ENCODE measurements at regions not wholly inside any gene's neighbourhood (a gene's known extent, or its start where the extent isn't known, plus 50 kb on each side); places are given as distances from the start of the nearest gene placed in this dataset.
A peak's percentile ranks its signal among the peaks of the same experiment; 100 is the strongest.

DNA sequence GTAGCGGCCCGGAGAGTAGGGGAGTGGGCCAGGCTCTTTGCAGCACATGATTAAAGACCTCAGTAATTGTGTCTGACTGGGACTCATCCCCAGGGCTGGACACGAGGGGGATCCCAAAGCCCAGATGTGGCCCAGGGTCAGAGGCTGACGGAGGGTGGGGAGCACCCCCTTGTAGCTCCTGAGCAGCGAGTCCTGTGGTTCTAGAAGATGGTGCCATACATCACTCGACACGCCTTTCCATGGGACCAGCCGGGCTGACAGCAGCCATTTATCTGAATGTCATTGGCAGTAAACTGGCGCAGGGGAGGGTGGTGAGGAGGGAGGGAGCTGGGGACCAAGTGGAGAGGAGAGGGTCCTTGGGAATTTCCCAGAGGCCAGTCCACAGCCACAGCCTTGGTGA is 65.1 kb upstream of the FAM222A start:
- DNase-seq = no peak
- 35% methylated on average over 9 of the region's 9 CpGs for WGBS (ENCODE audit: insufficient coverage)
- H3K36me3 ChIP-seq (ENCODE audit: control insufficient read depth, insufficient read depth, low read length) = no peaks in the 10 kb centered on the region
- peaks cover 3% of the 10 kb centered on the region for H3K4me1 ChIP-seq (ENCODE audit: control insufficient read depth, insufficient read depth, low read length)
- no peak overlapping the region for H3K4me3 ChIP-seq (ENCODE audit: low read length)
- H3K27ac ChIP-seq (ENCODE audit: low read length) = no peak overlapping the region
- H3K27me3 ChIP-seq (ENCODE audit: control insufficient read depth, insufficient read depth, low read length) = peaks cover 22% of the 10 kb centered on the region
- H3K9me3 ChIP-seq (replicated peaks; ENCODE audit: control insufficient read depth, low read depth, low read length) = no peaks in the 10 kb centered on the region

GRCh38 chr12:109650808-109651207 is 62.8 kb upstream of the FAM222A start:
- Histone ChIP-seq H3K27me3 (ENCODE audit: control insufficient read depth, insufficient read depth, low read length) (peaks cover 16% of the 10 kb centered on the region), H3K4me1 (ENCODE audit: control insufficient read depth, insufficient read depth, low read length) (peaks cover 15% of the 10 kb centered on the region), H3K27ac (ENCODE audit: low read length) (no peak overlapping the region), H3K36me3 (ENCODE audit: control insufficient read depth, insufficient read depth, low read length) (no peaks in the 10 kb centered on the region), H3K4me3 (ENCODE audit: low read length) (no peak overlapping the region), H3K9me3 (replicated peaks; ENCODE audit: control insufficient read depth, low read depth, low read length) (no peaks in the 10 kb centered on the region)
- 58% methylated on average over 4 of the region's 4 CpGs for WGBS (ENCODE audit: insufficient coverage)
- no peak for DNase-seq

DNA sequence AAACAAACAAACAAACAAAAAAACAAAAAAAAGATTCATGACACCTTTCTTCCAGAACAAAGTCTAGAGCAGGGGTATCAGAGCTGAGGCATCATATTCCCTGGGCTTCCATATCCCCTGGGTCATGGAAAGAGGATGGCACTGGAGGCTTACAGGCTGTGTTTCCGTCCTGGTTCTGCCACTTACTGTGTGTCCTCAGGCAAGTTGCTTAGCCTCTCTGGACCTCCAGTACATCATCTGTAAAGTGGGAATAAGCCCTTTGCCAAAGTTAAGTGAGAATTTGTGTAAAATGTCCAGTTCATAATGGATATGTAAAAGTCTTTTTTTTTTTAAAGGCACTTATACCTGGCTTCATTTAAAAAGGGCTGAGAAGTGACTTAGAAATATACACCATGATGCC is 62.0 kb upstream of the FAM222A start:
- DNase-seq = no peak
- Histone ChIP-seq H3K4me1 (ENCODE audit: control insufficient read depth, insufficient read depth, low read length) (peaks cover 15% of the 10 kb centered on the region), H3K4me3 (ENCODE audit: low read length) (no peak overlapping the region), H3K27ac (ENCODE audit: low read length) (no peak overlapping the region), H3K36me3 (ENCODE audit: control insufficient read depth, insufficient read depth, low read length) (no peaks in the 10 kb centered on the region), H3K27me3 (ENCODE audit: control insufficient read depth, insufficient read depth, low read length) (peaks cover 18% of the 10 kb centered on the region), H3K9me3 (replicated peaks; ENCODE audit: control insufficient read depth, low read depth, low read length) (no peaks in the 10 kb centered on the region)
- WGBS (ENCODE audit: insufficient coverage) = 67% methylated on average over 1 of the region's 1 CpG

DNA sequence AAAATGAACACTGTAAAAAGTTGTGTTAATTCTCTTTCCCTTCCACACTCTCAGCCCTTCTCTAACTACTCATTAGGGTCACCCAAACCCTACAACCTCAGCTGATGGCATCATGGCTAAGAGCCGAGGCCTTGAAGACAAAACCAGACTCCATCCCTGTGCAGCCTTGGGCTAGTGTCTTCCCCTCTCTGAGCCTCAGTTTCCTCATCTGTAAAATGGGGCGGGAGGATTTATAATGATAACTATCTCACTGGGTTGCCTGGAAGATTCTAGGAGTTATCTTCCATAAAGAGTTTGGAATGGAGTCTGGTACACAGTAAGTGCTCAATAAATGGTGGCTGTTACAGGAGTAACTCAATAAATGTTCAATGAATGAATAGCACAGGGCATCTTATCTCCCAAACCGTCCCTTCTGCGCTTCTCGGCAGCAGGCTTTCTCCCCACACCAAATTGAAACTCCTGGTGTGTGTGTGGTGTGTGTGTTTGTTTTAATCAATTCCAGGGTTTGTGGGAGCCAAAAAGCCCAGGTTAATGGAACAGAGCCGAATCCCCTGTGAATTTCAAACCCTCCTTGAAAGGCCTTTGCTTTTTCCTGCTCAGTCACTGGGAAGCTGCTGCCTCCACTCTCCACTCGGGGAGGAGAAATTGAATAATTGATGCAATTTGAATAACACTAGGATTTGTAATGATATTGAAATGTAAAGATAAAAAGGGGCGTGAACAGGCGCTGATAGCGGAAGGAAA is 61.2 kb upstream of the FAM222A start:
- WGBS (ENCODE audit: insufficient coverage) = 75% methylated on average over 3 of the region's 10 CpGs

DNA sequence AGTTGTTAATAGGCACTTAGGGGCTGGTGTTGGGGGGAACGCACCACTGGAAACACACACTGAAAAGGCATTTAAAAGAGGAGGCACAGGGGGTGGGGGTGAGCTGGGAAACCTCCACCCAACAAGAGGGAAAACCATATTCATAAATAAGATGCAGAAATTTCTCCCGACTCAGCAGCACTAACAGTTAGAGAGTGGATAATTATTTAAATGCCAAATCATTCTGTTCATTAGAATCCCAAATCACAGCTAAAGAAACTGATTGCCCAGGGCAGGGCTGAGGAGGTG is 60.7 kb upstream of the FAM222A start:
- Histone ChIP-seq H3K9me3 (replicated peaks; ENCODE audit: control insufficient read depth, low read depth, low read length) (no peaks in the 10 kb centered on the region), H3K4me3 (ENCODE audit: low read length) (no peak overlapping the region), H3K27ac (ENCODE audit: low read length) (no peak overlapping the region), H3K27me3 (ENCODE audit: control insufficient read depth, insufficient read depth, low read length) (peaks cover 18% of the 10 kb centered on the region), H3K36me3 (ENCODE audit: control insufficient read depth, insufficient read depth, low read length) (no peaks in the 10 kb centered on the region), H3K4me1 (ENCODE audit: control insufficient read depth, insufficient read depth, low read length) (peaks cover 15% of the 10 kb centered on the region)
- no peak for DNase-seq
- WGBS (ENCODE audit: insufficient coverage) = no CpG with 5 or more reads among the region's 2 CpGs

More for the DNA sequence above, 61.2 kb upstream of the FAM222A start:
- no peak overlapping the region for H3K4me3 ChIP-seq (ENCODE audit: low read length)
- peaks cover 15% of the 10 kb centered on the region for H3K4me1 ChIP-seq (ENCODE audit: control insufficient read depth, insufficient read depth, low read length)
- no peak for DNase-seq
- H3K9me3 ChIP-seq (replicated peaks; ENCODE audit: control insufficient read depth, low read depth, low read length) = no peaks in the 10 kb centered on the region
- peaks cover 18% of the 10 kb centered on the region for H3K27me3 ChIP-seq (ENCODE audit: control insufficient read depth, insufficient read depth, low read length)
- no peaks in the 10 kb centered on the region for H3K36me3 ChIP-seq (ENCODE audit: control insufficient read depth, insufficient read depth, low read length)
- H3K27ac ChIP-seq (ENCODE audit: low read length) = no peak overlapping the region

GRCh38 chr12:109653890-109654289 is 59.7 kb upstream of the FAM222A start:
- Histone ChIP-seq H3K36me3 (ENCODE audit: control insufficient read depth, insufficient read depth, low read length) (no peaks in the 10 kb centered on the region), H3K27ac (ENCODE audit: low read length) (peak overlapping the region; percentile 51), H3K4me3 (ENCODE audit: low read length) (no peak overlapping the region), H3K4me1 (ENCODE audit: control insufficient read depth, insufficient read depth, low read length) (peaks cover 15% of the 10 kb centered on the region), H3K27me3 (ENCODE audit: control insufficient read depth, insufficient read depth, low read length) (peaks cover 15% of the 10 kb centered on the region), H3K9me3 (replicated peaks; ENCODE audit: control insufficient read depth, low read depth, low read length) (no peaks in the 10 kb centered on the region)
- WGBS (ENCODE audit: insufficient coverage) = 80% methylated on average over 1 of the region's 7 CpGs
- DNase-seq = peak; percentile 30

DNA sequence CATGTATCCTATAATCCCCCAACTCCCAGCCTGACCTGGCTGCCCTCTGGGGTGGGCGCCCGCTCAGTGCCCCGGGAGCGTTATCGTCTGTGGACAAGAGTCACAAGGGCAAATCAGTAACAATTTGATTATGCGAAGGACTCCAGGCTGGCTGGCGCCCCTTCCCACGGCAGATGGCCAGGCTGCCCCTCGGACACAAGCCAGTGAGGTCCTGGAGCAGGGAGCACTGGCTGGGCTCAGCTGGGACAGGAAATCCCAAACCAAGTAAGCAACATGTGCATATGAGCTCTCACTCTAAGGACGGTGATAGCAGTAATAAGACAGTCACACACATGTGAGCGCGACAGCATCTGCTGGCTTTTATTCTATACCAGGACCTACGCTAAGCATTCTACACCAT is 59.3 kb upstream of the FAM222A start:
- DNase-seq = peak; percentile 32
- H3K27ac ChIP-seq (ENCODE audit: low read length) = peak overlapping the region; percentile 51
- H3K4me1 ChIP-seq (ENCODE audit: control insufficient read depth, insufficient read depth, low read length) = peaks cover 15% of the 10 kb centered on the region
- no peaks in the 10 kb centered on the region for H3K36me3 ChIP-seq (ENCODE audit: control insufficient read depth, insufficient read depth, low read length)
- 42% methylated on average over 13 of the region's 13 CpGs for WGBS (ENCODE audit: insufficient coverage)
- H3K9me3 ChIP-seq (replicated peaks; ENCODE audit: control insufficient read depth, low read depth, low read length) = no peaks in the 10 kb centered on the region
- H3K27me3 ChIP-seq (ENCODE audit: control insufficient read depth, insufficient read depth, low read length) = peaks cover 13% of the 10 kb centered on the region
- H3K4me3 ChIP-seq (ENCODE audit: low read length) = no peak overlapping the region

- Histone ChIP-seq H3K36me3 (ENCODE audit: control insufficient read depth, insufficient read depth, low read length) (no peaks in the 10 kb centered on the region), H3K4me1 (ENCODE audit: control insufficient read depth, insufficient read depth, low read length) (peaks cover 15% of the 10 kb centered on the region), H3K27ac (ENCODE audit: low read length) (no peak overlapping the region), H3K4me3 (ENCODE audit: low read length) (no peak overlapping the region), H3K27me3 (ENCODE audit: control insufficient read depth, insufficient read depth, low read length) (peaks cover 11% of the 10 kb centered on the region), H3K9me3 (replicated peaks; ENCODE audit: control insufficient read depth, low read depth, low read length) (no peaks in the 10 kb centered on the region)
- no peak for DNase-seq
- WGBS (ENCODE audit: insufficient coverage) = 86% methylated on average over 2 of the region's 2 CpGs
These were observed 58.0 kb upstream of the FAM222A start for GRCh38 chr12:109655578-109655977.

GRCh38 chr12:109656743-109657142 is 56.9 kb upstream of the FAM222A start:
- no peaks in the 10 kb centered on the region for H3K36me3 ChIP-seq (ENCODE audit: control insufficient read depth, insufficient read depth, low read length)
- peaks cover 15% of the 10 kb centered on the region for H3K4me1 ChIP-seq (ENCODE audit: control insufficient read depth, insufficient read depth, low read length)
- 29% methylated on average over 7 of the region's 10 CpGs for WGBS (ENCODE audit: insufficient coverage)

DNA sequence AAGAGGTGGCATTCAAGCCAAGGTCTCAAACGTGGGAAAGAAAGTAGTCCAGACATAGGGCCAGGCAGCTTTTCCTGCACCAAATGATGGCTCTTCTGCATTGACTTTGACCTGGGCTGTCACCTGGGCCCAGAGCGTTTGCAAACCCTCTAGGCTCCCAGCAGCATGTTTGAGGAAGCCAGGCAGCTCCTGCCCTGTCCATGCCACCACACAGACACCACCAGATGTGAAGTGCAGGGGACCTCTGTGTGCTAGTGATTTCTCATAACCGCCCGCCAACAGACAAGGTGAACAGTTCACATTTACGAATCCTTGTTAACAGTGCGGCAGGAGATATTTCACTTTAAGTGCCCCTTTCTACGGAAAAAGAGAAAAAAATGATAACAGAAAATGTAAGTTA is 49.8 kb upstream of the FAM222A start:
- no peaks in the 10 kb centered on the region for H3K9me3 ChIP-seq (replicated peaks; ENCODE audit: control insufficient read depth, low read depth, low read length)
- no peak overlapping the region for H3K4me3 ChIP-seq (ENCODE audit: low read length)
- H3K36me3 ChIP-seq (ENCODE audit: control insufficient read depth, insufficient read depth, low read length) = no peaks in the 10 kb centered on the region
- no peaks in the 10 kb centered on the region for H3K4me1 ChIP-seq (ENCODE audit: control insufficient read depth, insufficient read depth, low read length)
- no peak overlapping the region for H3K27ac ChIP-seq (ENCODE audit: low read length)
- WGBS (ENCODE audit: insufficient coverage) = 68% methylated on average over 3 of the region's 7 CpGs
- H3K27me3 ChIP-seq (ENCODE audit: control insufficient read depth, insufficient read depth, low read length) = peaks cover 3% of the 10 kb centered on the region
- no peak for DNase-seq

More at GRCh38 chr12:109656743-109657142, 56.9 kb upstream of the FAM222A start:
- no peak for DNase-seq
- Histone ChIP-seq H3K27me3 (ENCODE audit: control insufficient read depth, insufficient read depth, low read length) (peaks cover 11% of the 10 kb centered on the region), H3K27ac (ENCODE audit: low read length) (no peak overlapping the region), H3K9me3 (replicated peaks; ENCODE audit: control insufficient read depth, low read depth, low read length) (no peaks in the 10 kb centered on the region), H3K4me3 (ENCODE audit: low read length) (no peak overlapping the region)

Data from muscle of leg (tissue), 3 donors.